Stimulated activated CD4-positive, alpha-beta T cell treated with anti-CD3 and anti-CD28 coated beads, Interleukin-1b, Interleukin-23, amount 100 ng/mL, for 48 hours (primary cell): ENCODE measurements at regions not wholly inside any gene's neighbourhood (a gene's known extent, or its start where the extent isn't known, plus 50 kb on each side); places are given as distances from the start of the nearest gene placed in this dataset.
"Not testable (repeated sequence)": the region's sequence is repeated elsewhere in the genome, so short reads cannot be mapped to it uniquely, and the experiment has no call there.

Experiments
- DNase-seq: peaks from one replicate; pipeline ENCODE4 v3.0.0-alpha.2; 2020

- not testable (repeated sequence) for DNase-seq
These were observed 103.7 kb upstream of the NBPF26 start for GRCh38 chr1:120619867-120620692.

GRCh38 chr1:120620693-120620969, 103.1 kb upstream of the NBPF26 start:
- DNase-seq, result not testable (repeated sequence)

GRCh38 chr1:120621278-120621677, 102.5 kb upstream of the NBPF26 start:
- not testable (repeated sequence) for DNase-seq

- not testable (repeated sequence) for DNase-seq
These were observed 100.2 kb upstream of the NBPF26 start for GRCh38 chr1:120623539-120623938.

GRCh38 chr1:120624565-120625064, 99.1 kb upstream of the NBPF26 start:
- DNase-seq, result not testable (repeated sequence)

GRCh38 chr1:120629832-120630455, 93.8 kb upstream of the NBPF26 start:
- DNase-seq, result not testable (repeated sequence)

- not testable (repeated sequence) for DNase-seq
These were observed 88.6 kb upstream of the NBPF26 start for GRCh38 chr1:120634816-120635806.

- not testable (repeated sequence) for DNase-seq
These were observed 83.3 kb upstream of the NBPF26 start for GRCh38 chr1:120640261-120641013.

GRCh38 chr1:120641014-120641302, 82.8 kb upstream of the NBPF26 start:
- not testable (repeated sequence) for DNase-seq

- DNase-seq, result not testable (repeated sequence)
These were observed 76.6 kb upstream of the NBPF26 start for GRCh38 chr1:120647182-120647581.

GRCh38 chr1:120648915-120649623, 74.7 kb upstream of the NBPF26 start:
- not testable (repeated sequence) for DNase-seq

- not testable (repeated sequence) for DNase-seq
These were observed 74.0 kb upstream of the NBPF26 start for GRCh38 chr1:120649730-120650129.

- DNase-seq, result not testable (repeated sequence)
These were observed 69.6 kb upstream of the NBPF26 start for GRCh38 chr1:120654114-120654513.

GRCh38 chr1:120655394-120655793, 68.4 kb upstream of the NBPF26 start:
- DNase-seq, result not testable (repeated sequence)

- DNase-seq, result not testable (repeated sequence)
These were observed 67.6 kb upstream of the NBPF26 start for GRCh38 chr1:120656116-120656515.

GRCh38 chr1:120657804-120658203, 65.9 kb upstream of the NBPF26 start:
- DNase-seq, result not testable (repeated sequence)

- not testable (repeated sequence) for DNase-seq
These were observed 65.1 kb upstream of the NBPF26 start for GRCh38 chr1:120658622-120659021.

GRCh38 chr1:120659133-120659532, 64.6 kb upstream of the NBPF26 start:
- DNase-seq, result not testable (repeated sequence)

GRCh38 chr1:120664376-120665249, 59.1 kb upstream of the NBPF26 start:
- DNase-seq, result not testable (repeated sequence)

GRCh38 chr1:120665250-120665577, 58.5 kb upstream of the NBPF26 start:
- peak; percentile 1 for DNase-seq

- not testable (repeated sequence) for DNase-seq
These were observed 55.6 kb upstream of the NBPF26 start for GRCh38 chr1:120668187-120668586.
